ENCODE measurements at regions not wholly inside any gene's neighbourhood (a gene's known extent, or its start where the extent isn't known, plus 50 kb on each side); places are given as distances from the start of the nearest gene placed in this dataset.
"Not testable (repeated sequence)": the region's sequence is repeated elsewhere in the genome, so short reads cannot be mapped to it uniquely, and the experiment has no call there.

DNA sequence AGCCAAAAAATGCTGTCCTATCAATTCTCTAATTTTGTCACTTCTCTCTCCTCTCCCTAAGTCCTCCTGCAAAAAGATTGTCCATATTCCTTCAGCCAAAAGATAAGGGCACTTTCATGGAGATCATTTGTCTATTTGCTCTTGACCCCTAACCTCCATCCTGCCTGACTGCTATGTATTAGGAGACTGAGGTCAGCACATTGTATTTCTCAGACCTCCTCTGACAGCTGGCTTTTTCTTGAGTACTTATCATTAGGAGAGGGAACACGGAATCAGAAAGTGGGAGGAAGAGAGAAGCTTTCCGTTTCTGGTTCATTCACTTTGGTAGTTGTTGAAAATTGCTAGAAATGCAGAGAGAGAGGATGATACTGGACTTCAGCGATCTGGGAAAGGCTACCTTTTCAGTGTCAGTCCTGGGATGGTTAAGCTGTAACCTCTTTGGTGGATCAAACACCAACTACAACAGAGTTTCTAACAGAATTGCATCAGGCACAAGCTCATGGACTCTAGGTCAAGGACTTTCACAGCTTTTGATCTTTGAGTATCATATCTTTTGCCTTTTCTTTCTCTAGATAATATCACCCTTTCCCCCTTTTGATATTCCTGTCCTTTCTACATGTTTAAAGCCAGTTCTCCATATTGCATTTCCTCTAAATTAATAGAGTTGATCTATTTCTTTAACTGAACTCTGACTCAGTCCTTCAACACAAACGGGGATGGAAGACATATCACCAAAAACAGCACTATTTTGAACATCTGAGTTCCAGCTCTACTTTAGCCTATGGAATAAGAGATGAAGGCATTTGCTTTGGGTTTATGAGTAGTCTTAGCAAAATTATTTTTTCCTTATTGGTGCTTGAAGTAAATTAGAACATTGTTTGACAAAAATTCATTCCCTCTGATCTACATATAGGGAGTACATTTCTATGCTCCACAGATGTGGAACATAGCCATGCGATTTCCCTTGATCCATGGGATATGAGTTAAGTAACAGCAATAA is 63.3 kb upstream of the KYNU start:
- Histone ChIP-seq H3K4me2 (ENCODE audit: low read depth, low read length, poor library complexity, severe bottlenecking) (no peak overlapping the region), H3F3A (ENCODE audit: low read depth) (no peaks in the 10 kb centered on the region), H3K79me2 (ENCODE audit: insufficient read depth, low read length) (no peaks in the 10 kb centered on the region), H2AFZ (ENCODE audit: low read length) (no peak overlapping the region), H3K4me1 (ENCODE audit: insufficient read depth, low read length, poor library complexity, severe bottlenecking) (no peaks in the 10 kb centered on the region), H3K4me3 (ENCODE audit: low read length, poor library complexity, severe bottlenecking) (no peak overlapping the region), H3K36me3 (ENCODE audit: insufficient read depth, low read length) (no peaks in the 10 kb centered on the region), H3K9me2 (replicated peaks; ENCODE audit: low read depth, low read length) (no peaks in the 10 kb centered on the region), H3K9me3 (ENCODE audit: insufficient read depth, low read depth, low read length) (no peaks in the 10 kb centered on the region), H4K20me1 (ENCODE audit: insufficient read depth, low read length, poor library complexity, severe bottlenecking) (no peaks in the 10 kb centered on the region), H3K27me3 (ENCODE audit: insufficient read depth, low read length, poor library complexity, severe bottlenecking) (no peaks in the 10 kb centered on the region), H3K9ac (ENCODE audit: low read depth, low read length, poor library complexity, severe bottlenecking) (no peak overlapping the region)
- TF ChIP-seq EZH2phosphoT487 (IDR thresholded peaks at IDR 0.05; ENCODE audit: borderline replicate concordance): no peak
- TF ChIP-seq, protein P1, sequence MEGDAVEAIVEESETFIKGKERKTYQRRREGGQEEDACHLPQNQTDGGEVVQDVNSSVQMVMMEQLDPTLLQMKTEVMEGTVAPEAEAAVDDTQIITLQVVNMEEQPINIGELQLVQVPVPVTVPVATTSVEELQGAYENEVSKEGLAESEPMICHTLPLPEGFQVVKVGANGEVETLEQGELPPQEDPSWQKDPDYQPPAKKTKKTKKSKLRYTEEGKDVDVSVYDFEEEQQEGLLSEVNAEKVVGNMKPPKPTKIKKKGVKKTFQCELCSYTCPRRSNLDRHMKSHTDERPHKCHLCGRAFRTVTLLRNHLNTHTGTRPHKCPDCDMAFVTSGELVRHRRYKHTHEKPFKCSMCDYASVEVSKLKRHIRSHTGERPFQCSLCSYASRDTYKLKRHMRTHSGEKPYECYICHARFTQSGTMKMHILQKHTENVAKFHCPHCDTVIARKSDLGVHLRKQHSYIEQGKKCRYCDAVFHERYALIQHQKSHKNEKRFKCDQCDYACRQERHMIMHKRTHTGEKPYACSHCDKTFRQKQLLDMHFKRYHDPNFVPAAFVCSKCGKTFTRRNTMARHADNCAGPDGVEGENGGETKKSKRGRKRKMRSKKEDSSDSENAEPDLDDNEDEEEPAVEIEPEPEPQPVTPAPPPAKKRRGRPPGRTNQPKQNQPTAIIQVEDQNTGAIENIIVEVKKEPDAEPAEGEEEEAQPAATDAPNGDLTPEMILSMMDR (conservative IDR thresholded peaks at IDR 0.05; ENCODE audit: low read length): no peak

DNA sequence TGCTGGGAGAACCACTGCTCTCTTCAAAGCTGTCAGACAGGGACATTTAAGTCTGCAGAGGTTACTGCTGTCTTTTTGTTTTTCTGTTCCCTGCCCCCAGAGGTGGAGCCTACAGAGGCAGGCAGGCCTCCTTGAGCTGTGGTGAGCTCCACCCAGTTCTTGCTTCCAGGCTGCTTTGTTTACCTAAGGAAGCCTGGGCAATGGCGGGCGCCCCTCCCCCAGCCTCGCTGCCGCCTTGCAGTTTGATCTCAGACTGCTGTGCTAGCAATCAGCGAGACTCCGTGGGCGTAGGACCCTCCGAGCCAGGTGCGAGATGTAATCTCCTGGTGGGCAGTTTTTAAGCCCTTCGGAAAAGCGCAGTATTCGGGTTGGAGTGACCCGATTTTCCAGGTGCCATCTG is 65.8 kb upstream of the KYNU start:
- not testable (repeated sequence) for H3K79me2 ChIP-seq (ENCODE audit: insufficient read depth, low read length); H3K4me3 ChIP-seq (ENCODE audit: low read length, poor library complexity, severe bottlenecking); H2AFZ ChIP-seq (ENCODE audit: low read length); H3K9me2 ChIP-seq (replicated peaks; ENCODE audit: low read depth, low read length); H3F3A ChIP-seq (ENCODE audit: low read depth); H3K4me2 ChIP-seq (ENCODE audit: low read depth, low read length, poor library complexity, severe bottlenecking); H3K4me1 ChIP-seq (ENCODE audit: insufficient read depth, low read length, poor library complexity, severe bottlenecking); H3K27me3 ChIP-seq (ENCODE audit: insufficient read depth, low read length, poor library complexity, severe bottlenecking); H3K9me3 ChIP-seq (ENCODE audit: insufficient read depth, low read depth, low read length); H3K9ac ChIP-seq (ENCODE audit: low read depth, low read length, poor library complexity, severe bottlenecking); H4K20me1 ChIP-seq (ENCODE audit: insufficient read depth, low read length, poor library complexity, severe bottlenecking); H3K36me3 ChIP-seq (ENCODE audit: insufficient read depth, low read length)

DNA sequence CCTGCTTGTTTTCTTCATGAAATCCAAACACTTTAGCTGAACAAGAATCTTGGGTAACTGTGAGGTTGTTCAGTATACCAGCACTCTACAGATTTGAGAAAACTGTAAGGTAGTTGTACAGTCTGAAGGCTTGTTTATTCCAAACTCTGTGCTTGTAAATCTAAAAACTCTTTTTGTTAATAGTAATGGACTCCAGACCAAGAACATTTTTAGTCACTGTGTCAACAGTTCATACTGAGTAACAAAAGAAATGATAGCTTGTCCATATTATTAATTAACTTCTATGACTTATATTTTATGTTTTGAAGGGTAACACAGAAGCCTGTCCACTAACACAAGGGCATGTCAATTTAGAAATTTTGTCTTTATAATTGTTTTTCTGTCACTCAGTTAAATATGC is 72.2 kb upstream of the KYNU start:
- no peaks in the 10 kb centered on the region for H3K4me1 ChIP-seq (ENCODE audit: insufficient read depth, low read length, poor library complexity, severe bottlenecking)
- TF ChIP-seq, protein P1 (conservative IDR thresholded peaks at IDR 0.05; ENCODE audit: low read length): no peak
- TF ChIP-seq EZH2phosphoT487 (IDR thresholded peaks at IDR 0.05; ENCODE audit: borderline replicate concordance): no peak
- H3K27me3 ChIP-seq (ENCODE audit: insufficient read depth, low read length, poor library complexity, severe bottlenecking): no peaks in the 10 kb centered on the region
- H3K4me2 ChIP-seq (ENCODE audit: low read depth, low read length, poor library complexity, severe bottlenecking): no peak overlapping the region
- H4K20me1 ChIP-seq (ENCODE audit: insufficient read depth, low read length, poor library complexity, severe bottlenecking): no peaks in the 10 kb centered on the region
- H3K9me3 ChIP-seq (ENCODE audit: insufficient read depth, low read depth, low read length): no peaks in the 10 kb centered on the region
- H3K9me2 ChIP-seq (replicated peaks; ENCODE audit: low read depth, low read length): no peaks in the 10 kb centered on the region
- no peak overlapping the region for H2AFZ ChIP-seq (ENCODE audit: low read length)
- no peak overlapping the region for H3K4me3 ChIP-seq (ENCODE audit: low read length, poor library complexity, severe bottlenecking)
- H3K36me3 ChIP-seq (ENCODE audit: insufficient read depth, low read length): no peaks in the 10 kb centered on the region
- H3F3A ChIP-seq (ENCODE audit: low read depth): no peaks in the 10 kb centered on the region
- H3K9ac ChIP-seq (ENCODE audit: low read depth, low read length, poor library complexity, severe bottlenecking): no peak overlapping the region
- no peaks in the 10 kb centered on the region for H3K79me2 ChIP-seq (ENCODE audit: insufficient read depth, low read length)

DNA sequence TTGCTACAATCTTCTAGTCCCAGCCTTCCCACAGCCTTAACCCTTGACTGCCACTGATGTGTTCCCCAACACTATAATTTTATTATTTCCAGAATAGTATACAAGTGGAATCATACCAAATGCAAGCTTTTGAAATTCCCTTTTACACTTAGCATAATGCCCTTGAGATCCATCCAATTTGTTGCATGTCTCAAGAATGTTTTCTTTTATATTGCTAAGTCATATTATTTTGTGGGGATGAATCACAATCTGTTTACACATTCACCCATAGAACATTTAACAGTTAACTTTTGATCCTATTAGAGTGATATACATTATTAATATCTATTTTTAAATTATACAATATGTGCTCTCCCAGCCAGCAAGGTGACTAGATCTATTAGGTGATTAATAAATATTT is 74.3 kb upstream of the KYNU start:
- Histone ChIP-seq H3F3A (ENCODE audit: low read depth) (no peaks in the 10 kb centered on the region), H3K4me2 (ENCODE audit: low read depth, low read length, poor library complexity, severe bottlenecking) (no peak overlapping the region), H3K9me2 (replicated peaks; ENCODE audit: low read depth, low read length) (no peaks in the 10 kb centered on the region), H3K9me3 (ENCODE audit: insufficient read depth, low read depth, low read length) (no peaks in the 10 kb centered on the region), H3K79me2 (ENCODE audit: insufficient read depth, low read length) (no peaks in the 10 kb centered on the region), H3K9ac (ENCODE audit: low read depth, low read length, poor library complexity, severe bottlenecking) (no peak overlapping the region), H4K20me1 (ENCODE audit: insufficient read depth, low read length, poor library complexity, severe bottlenecking) (no peaks in the 10 kb centered on the region), H3K36me3 (ENCODE audit: insufficient read depth, low read length) (no peaks in the 10 kb centered on the region), H3K4me1 (ENCODE audit: insufficient read depth, low read length, poor library complexity, severe bottlenecking) (no peaks in the 10 kb centered on the region), H2AFZ (ENCODE audit: low read length) (no peak overlapping the region), H3K27me3 (ENCODE audit: insufficient read depth, low read length, poor library complexity, severe bottlenecking) (no peaks in the 10 kb centered on the region), H3K4me3 (ENCODE audit: low read length, poor library complexity, severe bottlenecking) (no peak overlapping the region)
- TF ChIP-seq EZH2phosphoT487 (IDR thresholded peaks at IDR 0.05; ENCODE audit: borderline replicate concordance): no peak
- TF ChIP-seq, protein P1 (conservative IDR thresholded peaks at IDR 0.05; ENCODE audit: low read length): no peak

All from Loucy (cell line).